H1 (cell line): ENCODE measurements at regions not wholly inside any gene's neighbourhood (a gene's known extent, or its start where the extent isn't known, plus 50 kb on each side); places are given as distances from the start of the nearest gene placed in this dataset.

Source experiments
- CTCF ChIA-PET: fragments of 300-600 bp; sonication (Branson Sonifier 250); formaldehyde crosslinking; loops from one replicate; lab custom pipeline; 2021; ENCODE audit not compliant: partially characterized antibody; lab: Charles Lee
- POLR2A ChIA-PET: fragments of 300-600 bp; sonication (Branson Sonifier 250); formaldehyde crosslinking; loops from one replicate; lab custom pipeline; 2021; ENCODE audit warnings: inconsistent platforms; ENCODE audit not compliant: partially characterized antibody; lab: Charles Lee
- DNase-seq, 2 experiments: peaks; one replicate each; pipeline versions ENCODE4 v3.0.0 to v3.0.0-alpha.2; 2010 to 2022; ENCODE audit warnings: low spot score in 2 of 2, low read depth in 1 of 2, mixed read lengths in 1 of 2
- FAIRE-seq: peaks from 2 replicates; lab custom pipeline; 2011; peaks lifted over from hg19 to GRCh38; lab: Jason Lieb, UNC
- H2AFZ ChIP-seq: 2 replicates; pipeline ENCODE4 v1.8.1; 2012; ENCODE audit warnings: low read length, inconsistent platforms
- H2AK5ac ChIP-seq: 2 replicates; pipeline ENCODE4 v1.6.1; 2013; ENCODE audit warnings: low read depth, low read length
- H2BK120ac ChIP-seq: replicated peaks from 2 replicates; pipeline ENCODE3; 2013; ENCODE audit warnings: low read depth, low read length, inconsistent platforms
- H2BK12ac ChIP-seq: 2 replicates; pipeline ENCODE4 v1.6.1; 2013; ENCODE audit warnings: low read depth, low read length
- H2BK15ac ChIP-seq: 2 replicates; pipeline ENCODE4 v1.6.1; 2013; ENCODE audit warnings: low read length
- H2BK20ac ChIP-seq: 2 replicates; pipeline ENCODE4 v1.6.1; 2013; ENCODE audit warnings: low read length
- H2BK5ac ChIP-seq: 2 replicates; pipeline ENCODE4 v1.6.1; 2013; ENCODE audit warnings: low read depth, low read length
- H3K14ac ChIP-seq: 2 replicates; pipeline ENCODE4 v1.6.1; 2013; ENCODE audit warnings: inconsistent platforms; ENCODE audit not compliant: insufficient read length
- H3K18ac ChIP-seq: 2 replicates; pipeline ENCODE4 v1.6.1; 2013; ENCODE audit warnings: low read length; ENCODE audit errors: extremely low read depth
- H3K23ac ChIP-seq: 2 replicates; pipeline ENCODE4 v1.6.1; 2013; ENCODE audit warnings: inconsistent platforms; ENCODE audit not compliant: insufficient read length
- H3K23me2 ChIP-seq: 2 replicates; pipeline ENCODE4 v1.6.1; 2013; ENCODE audit warnings: low read depth, low read length
- H3K27ac ChIP-seq: 2 replicates; pipeline ENCODE4 v1.6.1; 2011; ENCODE audit warnings: low read depth, low read length, inconsistent platforms
- H3K27me3 ChIP-seq, 4 experiments: replicated peaks in 1 of 4; 1 replicate in 1 of 4; 2 replicates in 3 of 4; pipeline versions ENCODE4 v1.6.1 to v1.8.1; 2011 to 2013; ENCODE audit warnings: low read length in 3 of 4, mild to moderate bottlenecking in 3 of 4, inconsistent platforms in 2 of 4, mixed read lengths in 2 of 4, moderate library complexity in 1 of 4; ENCODE audit not compliant: control insufficient read depth in 3 of 4, insufficient read depth in 3 of 4; ENCODE audit errors: extremely low read depth in 1 of 4
- H3K36me3 ChIP-seq, 4 experiments: 2 replicates each; pipeline versions ENCODE4 v1.6.1 to v1.8.1; 2011 to 2013; ENCODE audit warnings: mild to moderate bottlenecking in 4 of 4, low read length in 3 of 4, moderate library complexity in 2 of 4, control low read depth in 1 of 4, inconsistent platforms in 1 of 4; ENCODE audit not compliant: insufficient read depth in 4 of 4, control insufficient read depth in 2 of 4
- H3K4ac ChIP-seq: replicated peaks from 2 replicates; pipeline ENCODE3; 2013; ENCODE audit warnings: low read length, low read depth, mixed read lengths, inconsistent platforms; ENCODE audit not compliant: insufficient read length
- H3K4me1 ChIP-seq, 4 experiments: replicated peaks in 1 of 4; 1 replicate in 1 of 4; 2 replicates in 3 of 4; pipeline versions ENCODE4 v1.6.1 to v1.8.1; 2011 to 2013; ENCODE audit warnings: low read length in 3 of 4, inconsistent platforms in 2 of 4, mixed read lengths in 1 of 4; ENCODE audit not compliant: insufficient read depth in 4 of 4, control insufficient read depth in 3 of 4
- H3K4me2 ChIP-seq, 2 experiments: 2 replicates each; pipeline versions ENCODE4 v1.6.1 to v1.8.1; 2011 to 2013; ENCODE audit warnings: low read depth in 2 of 2, low read length in 2 of 2, control low read depth in 1 of 2, inconsistent platforms in 1 of 2, mild to moderate bottlenecking in 1 of 2; ENCODE audit not compliant: insufficient read depth in 1 of 2
- H3K4me3 ChIP-seq, 4 experiments: fragments of 200-600, 300-600 bp in 1 of 4; sonication (generic), shearing (Covaris generic), sonication (Bioruptor Twin) in 1 of 4; 2 replicates each; pipeline versions ENCODE4 v1.5.1 to v1.8.1; 2011 to 2016; ENCODE audit warnings: low read length in 4 of 4, low read depth in 3 of 4, control low read depth in 2 of 4, inconsistent platforms in 2 of 4, mild to moderate bottlenecking in 2 of 4, mixed read lengths in 1 of 4, moderate library complexity in 1 of 4; ENCODE audit not compliant: insufficient read depth in 2 of 4; ENCODE audit errors: extremely low read depth in 1 of 4
- H3K56ac ChIP-seq: replicated peaks from 2 replicates; pipeline ENCODE3; 2013; ENCODE audit warnings: low read depth, mild to moderate bottlenecking, mixed read lengths, low read length, inconsistent platforms; ENCODE audit not compliant: insufficient read length
- H3K79me1 ChIP-seq: 2 replicates; pipeline ENCODE4 v1.6.1; 2013; ENCODE audit warnings: low read depth, low read length, control low read depth
- H3K79me2 ChIP-seq, 2 experiments: 2 replicates each; pipeline versions ENCODE4 v1.6.1 to v1.8.1; 2012 to 2013; ENCODE audit warnings: low read length in 2 of 2, mild to moderate bottlenecking in 2 of 2, inconsistent platforms in 1 of 2; ENCODE audit not compliant: insufficient read depth in 2 of 2, control insufficient read depth in 1 of 2
- H3K9ac ChIP-seq, 4 experiments: replicated peaks in 1 of 4; 1 replicate in 1 of 4; 2 replicates in 3 of 4; pipeline versions ENCODE4 v1.6.1 to v1.8.1; 2011 to 2013; ENCODE audit warnings: low read depth in 3 of 4, low read length in 3 of 4, control low read depth in 2 of 4, mild to moderate bottlenecking in 2 of 4, moderate library complexity in 2 of 4, inconsistent platforms in 1 of 4; ENCODE audit errors: extremely low read depth in 1 of 4
- H3K9me3 ChIP-seq, 2 experiments: 2 replicates each; pipeline versions ENCODE4 v1.6.1 to v1.8.1; 2012 to 2013; ENCODE audit warnings: mild to moderate bottlenecking in 2 of 2, moderate library complexity in 2 of 2, control low read depth in 1 of 2, inconsistent platforms in 1 of 2, low read depth in 1 of 2, low read length in 1 of 2, mixed read lengths in 1 of 2; ENCODE audit not compliant: insufficient read depth in 2 of 2
- H4K20me1 ChIP-seq, 2 experiments: replicated peaks in 1 of 2; 2 replicates each; pipeline versions ENCODE3 to v1.8.1; 2011 to 2013; ENCODE audit warnings: inconsistent platforms in 2 of 2, low read length in 2 of 2, mild to moderate bottlenecking in 1 of 2; ENCODE audit not compliant: insufficient read depth in 2 of 2, control insufficient read depth in 1 of 2
- H4K5ac ChIP-seq: 2 replicates; pipeline ENCODE4 v1.6.1; 2013; ENCODE audit warnings: low read length, low read depth, mixed read lengths, inconsistent platforms; ENCODE audit not compliant: insufficient read length
- H4K8ac ChIP-seq: 2 replicates; pipeline ENCODE4 v1.8.0; 2013; ENCODE audit warnings: mild to moderate bottlenecking, moderate library complexity, low read length, inconsistent platforms; ENCODE audit not compliant: insufficient read depth; ENCODE audit errors: extremely low read depth
- H4K91ac ChIP-seq: replicated peaks from 2 replicates; pipeline ENCODE3; 2013; ENCODE audit warnings: low read length, mixed read lengths, inconsistent platforms; ENCODE audit not compliant: insufficient read length
- POLR2AphosphoS5 ChIP-seq: IDR thresholded peaks from 2 replicates; pipeline ENCODE4 v1.6.1; 2011; ENCODE audit warnings: low read depth, low read length
- WGBS, 2 experiments: shearing (Covaris generic) in 1 of 2; methylation state at CpG; one replicate each; pipeline versions ENCODE4 v1.1.6 to v1.1.7; 2013 to 2015; ENCODE audit warnings: low lambda C conversion rate in 2 of 2, mixed read lengths in 2 of 2, inconsistent platforms in 1 of 2, low coverage in 1 of 2, missing lambda C conversion rate in 1 of 2; ENCODE audit not compliant: insufficient replicate concordance in 2 of 2, insufficient coverage in 1 of 2, insufficient read length in 1 of 2; ENCODE audit errors: extremely low coverage in 1 of 2, missing lambda C conversion rate in 1 of 2; 5-methylcytosine and 5-hydroxymethylcytosine counted together
- TF ChIP-seq, protein P1 (sequence below): IDR thresholded peaks from 2 replicates; pipeline ENCODE4 v1.6.1; 2012; ENCODE audit warnings: low read length, inconsistent platforms

DNA sequence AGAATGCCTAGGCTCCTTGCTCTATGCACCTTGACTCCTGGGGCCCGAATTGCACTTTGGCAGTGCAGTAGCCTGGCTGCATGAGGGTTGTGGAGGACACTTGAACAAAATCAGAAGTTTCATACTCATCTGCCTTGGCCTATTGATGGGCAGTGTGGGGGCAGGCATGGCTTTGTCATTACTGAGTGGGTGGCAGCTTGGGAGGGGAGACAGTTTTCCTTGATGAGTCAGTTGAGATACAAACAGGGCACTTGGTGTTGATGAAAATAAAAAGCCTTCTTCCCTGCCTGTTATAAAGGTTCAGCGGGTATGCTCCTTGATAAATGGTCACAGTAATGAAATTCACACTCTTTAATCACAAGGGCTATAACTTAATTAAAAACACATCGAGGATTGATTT is 126.8 kb upstream of the MAMLD1 start:
- Histone ChIP-seq H3K36me3 (no peaks in the 10 kb centered on the region), H2AK5ac (no peak overlapping the region), H2AFZ (no peak overlapping the region), H4K8ac (no peak overlapping the region), H3K18ac (no peak overlapping the region), H3K79me1 (no peaks in the 10 kb centered on the region), H4K20me1 (peaks cover 0 to 2% of the 10 kb centered on the region in 2 experiments), H3K9me3 (no peaks in the 10 kb centered on the region), H2BK15ac (no peak overlapping the region), H3K23me2 (0 out of 2 replicates have a peak, but pooled peaks cover 2% of the 10 kb centered on the region), H3K79me2 (no peaks in the 10 kb centered on the region), H2BK5ac (no peak overlapping the region), H3K9ac (no peak overlapping the region), H3K23ac (no peak overlapping the region), H3K27me3 (no peaks in the 10 kb centered on the region), H3K4ac (no peak overlapping the region), H3K14ac (no peak overlapping the region), H3K56ac (no peak overlapping the region), H3K4me2 (no peak overlapping the region), H2BK20ac (no peak overlapping the region), H3K4me3 (no peak overlapping the region), H4K91ac (no peak overlapping the region), H4K5ac (no peak overlapping the region), H2BK120ac (no peak overlapping the region), H2BK12ac (no peak overlapping the region), H3K4me1 (no peaks in the 10 kb centered on the region; a peak in 1 of 7 replicates), H3K27ac (no peak overlapping the region)
- DNase-seq (peak in 1 of 2 experiments; percentile 14), FAIRE-seq (no peak)
- ChIA-PET POLR2A (no interaction called here), CTCF (interaction anchor here (0.6 to 0.7 kb wide), 2 partner anchors 17 to 33 kb away, joined by 3 read pairs; no protein-coding TSS in a partner anchor)
- 77% methylated on average over 3 of the region's 3 CpGs; no CpG with 5 or more reads in 1 of the 2 experiments for WGBS, 2 experiments
- no peak for TF ChIP-seq POLR2AphosphoS5
- TF ChIP-seq, protein P1, sequence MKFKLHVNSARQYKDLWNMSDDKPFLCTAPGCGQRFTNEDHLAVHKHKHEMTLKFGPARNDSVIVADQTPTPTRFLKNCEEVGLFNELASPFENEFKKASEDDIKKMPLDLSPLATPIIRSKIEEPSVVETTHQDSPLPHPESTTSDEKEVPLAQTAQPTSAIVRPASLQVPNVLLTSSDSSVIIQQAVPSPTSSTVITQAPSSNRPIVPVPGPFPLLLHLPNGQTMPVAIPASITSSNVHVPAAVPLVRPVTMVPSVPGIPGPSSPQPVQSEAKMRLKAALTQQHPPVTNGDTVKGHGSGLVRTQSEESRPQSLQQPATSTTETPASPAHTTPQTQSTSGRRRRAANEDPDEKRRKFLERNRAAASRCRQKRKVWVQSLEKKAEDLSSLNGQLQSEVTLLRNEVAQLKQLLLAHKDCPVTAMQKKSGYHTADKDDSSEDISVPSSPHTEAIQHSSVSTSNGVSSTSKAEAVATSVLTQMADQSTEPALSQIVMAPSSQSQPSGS = no peak
